ENCODE measurements at regions not wholly inside any gene's neighbourhood (a gene's known extent, or its start where the extent isn't known, plus 50 kb on each side); places are given as distances from the start of the nearest gene placed in this dataset.

GRCh38 chr3:94402126-94402525, 339.3 kb downstream of the NSUN3 start:
- no peak for TF ChIP-seq CTCF (conservative IDR thresholded peaks at IDR 0.05)
- TF ChIP-seq ZFX (IDR thresholded peaks at IDR 0.05) = no peak

All from C4-2B (cell line).